ENCODE measurements at regions not wholly inside any gene's neighbourhood (a gene's known extent, or its start where the extent isn't known, plus 50 kb on each side); places are given as distances from the start of the nearest gene placed in this dataset.

GRCh38 chr2:142339261-142339660 lies 208.4 kb upstream of the LRP1B start:
- no peak overlapping the region for H3K4me2 ChIP-seq
- TF ChIP-seq TCF12 (IDR thresholded peaks at IDR 0.05), result no peak
- TF ChIP-seq FOSL2 (IDR thresholded peaks at IDR 0.05; ENCODE audit: borderline replicate concordance, low read depth), result no peak
- no peak for TF ChIP-seq CHD2 (IDR thresholded peaks at IDR 0.05; ENCODE audit: low read length, partially characterized antibody)
- TF ChIP-seq YY1 (IDR thresholded peaks at IDR 0.05; ENCODE audit: low read depth), result no peak
- TF ChIP-seq ELF1 (IDR thresholded peaks at IDR 0.05), result no peak
- TF ChIP-seq RCOR1 (IDR thresholded peaks at IDR 0.05; ENCODE audit: low read length), result no peak
- no peak for TF ChIP-seq TAF1 (IDR thresholded peaks at IDR 0.05; ENCODE audit: borderline replicate concordance, low read depth, low read length)
- TF ChIP-seq MAX (IDR thresholded peaks at IDR 0.05; ENCODE audit: low read depth), result no peak
- no peak for TF ChIP-seq GABPA (IDR thresholded peaks at IDR 0.05; ENCODE audit: low read depth)
- TF ChIP-seq CTCF (IDR thresholded peaks at IDR 0.05), result no peak
- TF ChIP-seq PBX3 (IDR thresholded peaks at IDR 0.05), result no peak
- TF ChIP-seq GATA2 (CRISPR knock-in tag; IDR thresholded peaks at IDR 0.05), result no peak
- no peak for TF ChIP-seq NFIC (IDR thresholded peaks at IDR 0.05; ENCODE audit: borderline replicate concordance)
- TF ChIP-seq ZBTB33 (IDR thresholded peaks at IDR 0.05; ENCODE audit: borderline replicate concordance, low read depth), result no peak
- no peak for TF ChIP-seq RFX5 (IDR thresholded peaks at IDR 0.05; ENCODE audit: low read length)
- TF ChIP-seq MXI1 (IDR thresholded peaks at IDR 0.05; ENCODE audit: low read depth, low read length), result no peak
- no peak for TF ChIP-seq POLR2AphosphoS5 (IDR thresholded peaks at IDR 0.05; ENCODE audit: low read depth, low read length)
- TF ChIP-seq NRF1 (IDR thresholded peaks at IDR 0.05; ENCODE audit: low read depth, low read length), result no peak
- no peak for TF ChIP-seq IRF3 (IDR thresholded peaks at IDR 0.05; ENCODE audit: low read depth, low read length)
- no peak for TF ChIP-seq EZH2phosphoT487 (IDR thresholded peaks at IDR 0.05; ENCODE audit: borderline replicate concordance, low read depth)
- ChIA-PET CTCF (interaction anchor here (1.5 kb wide), 1 partner anchor 53 kb away, joined by 3 read pairs; no protein-coding TSS in a partner anchor), POLR2A (no interaction called here)
- H3K79me2 ChIP-seq (ENCODE audit: insufficient read depth), result no peaks in the 10 kb centered on the region
- H3K4me3 ChIP-seq (ENCODE audit: low read depth in 2 of 2, low read length in 1 of 2), result no peak overlapping the region
- no peaks in the 10 kb centered on the region for H3K27me3 ChIP-seq (ENCODE audit: insufficient read depth)
- H3K9me2 ChIP-seq, result no peaks in the 10 kb centered on the region
- no peaks in the 10 kb centered on the region for H3K9me3 ChIP-seq
- H2AFZ ChIP-seq (ENCODE audit: low read depth), result no peak overlapping the region
- H4K20me1 ChIP-seq (ENCODE audit: insufficient read depth), result no peaks in the 10 kb centered on the region
- no peak overlapping the region for H3K27ac ChIP-seq (ENCODE audit: low read depth in 2 of 2, low read length in 1 of 2)
- no peak overlapping the region for H3K9ac ChIP-seq
- H3K4me1 ChIP-seq (ENCODE audit: control insufficient read depth in 1 of 2, insufficient read depth in 2 of 2, low read depth in 1 of 2, low read length in 1 of 2), result no peaks in the 10 kb centered on the region
- no peak for DNase-seq
- H3K36me3 ChIP-seq (replicated peaks in 1 of 2; ENCODE audit: control insufficient read depth in 1 of 2, insufficient read depth in 2 of 2, low read length in 1 of 2), result no peaks in the 10 kb centered on the region
- no peaks in the 10 kb centered on the region for H3F3A ChIP-seq (replicated peaks; ENCODE audit: insufficient read depth)
